M059J (cell line): ENCODE measurements at regions not wholly inside any gene's neighbourhood (a gene's known extent, or its start where the extent isn't known, plus 50 kb on each side); places are given as distances from the start of the nearest gene placed in this dataset.
A peak's percentile ranks its signal among the peaks of the same experiment; 100 is the strongest.

Experiments
- DNase-seq: peaks from one replicate; pipeline ENCODE4 v3.0.0-alpha.2; 2012; ENCODE audit warnings: low read depth

DNA sequence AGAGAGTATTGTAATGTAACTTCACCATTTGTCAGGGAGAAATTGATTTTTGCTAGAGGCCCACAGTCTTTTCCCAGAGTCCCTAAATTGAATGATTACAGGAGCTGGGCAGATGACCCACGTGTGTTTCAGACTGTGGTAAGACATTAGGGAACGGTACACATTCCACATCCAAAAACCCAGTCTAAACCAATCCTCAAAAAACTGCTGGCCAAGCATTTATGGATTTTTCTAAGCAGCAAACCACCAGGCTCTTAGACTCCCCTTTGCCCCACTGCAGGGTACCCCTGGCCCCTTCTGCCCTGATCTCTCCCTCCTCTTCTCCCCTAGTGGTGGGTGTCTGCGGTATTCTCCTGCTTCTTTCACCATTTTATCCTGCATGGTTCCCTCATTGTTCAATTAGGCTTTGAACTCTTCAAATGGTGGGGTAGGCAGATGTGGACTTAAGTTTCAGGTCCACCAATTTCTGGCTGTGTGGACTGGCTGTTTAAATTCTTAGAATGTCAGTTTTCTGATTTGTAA lies 135.5 kb upstream of the SORCS3 start:
- DNase-seq, result no peak

DNA sequence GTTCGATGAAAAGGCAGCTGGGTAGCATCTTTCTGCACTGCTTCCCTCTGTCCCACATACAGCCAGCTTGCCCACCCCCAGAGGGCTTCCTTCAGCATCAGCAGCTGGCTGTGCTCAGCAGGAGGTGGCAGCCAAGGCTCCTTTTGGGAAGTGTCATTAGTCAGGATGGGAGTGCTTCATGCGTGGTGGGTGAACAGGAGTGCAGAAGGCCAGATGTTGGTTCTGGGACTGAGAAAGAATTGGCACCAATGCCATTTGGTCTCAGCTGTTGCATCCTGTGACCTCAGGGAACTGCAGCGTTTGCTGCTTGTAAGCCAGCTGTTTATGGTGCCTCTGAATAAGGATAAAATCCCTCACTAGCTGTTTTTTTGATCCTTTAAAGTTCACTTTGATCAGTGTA lies 131.1 kb upstream of the SORCS3 start:
- no peak for DNase-seq

DNA sequence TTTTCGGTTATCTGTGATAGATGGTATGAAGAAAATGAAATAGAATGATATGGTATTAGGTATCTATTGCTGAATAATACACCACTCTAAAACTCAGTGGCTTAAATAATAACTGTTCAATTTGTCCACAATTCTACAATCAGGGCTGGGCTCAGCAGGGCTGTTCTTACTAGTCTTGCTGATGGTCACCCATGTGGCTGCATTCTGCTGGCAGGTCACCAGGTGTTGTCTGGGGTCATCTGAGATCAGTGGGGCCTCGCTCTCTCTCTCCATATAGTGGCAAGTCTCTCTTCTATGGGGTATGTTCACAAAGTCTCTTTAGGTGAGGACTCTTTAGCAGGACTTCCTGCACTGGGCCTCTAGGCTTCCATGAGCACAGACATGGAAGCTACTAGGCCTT lies 130.4 kb upstream of the SORCS3 start:
- DNase-seq, result no peak

DNA sequence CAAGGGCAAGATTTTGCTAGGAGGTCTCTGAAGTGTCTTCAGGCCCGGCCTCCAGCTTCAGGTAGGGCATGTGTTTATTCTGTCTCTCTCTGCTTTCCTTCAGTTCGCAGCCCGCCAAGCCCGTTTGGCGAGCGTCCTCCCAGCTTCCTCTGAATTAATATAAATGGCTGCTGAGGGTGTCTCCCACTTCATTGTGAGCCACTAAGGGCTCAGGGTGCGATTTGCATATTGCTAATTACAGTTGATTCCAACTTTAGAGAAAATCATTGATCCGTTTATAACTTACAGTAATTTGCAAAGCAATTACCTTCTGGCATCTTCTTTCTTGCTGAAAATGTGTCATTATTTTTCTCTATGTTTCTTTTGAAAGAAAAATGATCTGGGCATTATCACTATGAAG lies 128.3 kb upstream of the SORCS3 start:
- DNase-seq, result no peak

DNA sequence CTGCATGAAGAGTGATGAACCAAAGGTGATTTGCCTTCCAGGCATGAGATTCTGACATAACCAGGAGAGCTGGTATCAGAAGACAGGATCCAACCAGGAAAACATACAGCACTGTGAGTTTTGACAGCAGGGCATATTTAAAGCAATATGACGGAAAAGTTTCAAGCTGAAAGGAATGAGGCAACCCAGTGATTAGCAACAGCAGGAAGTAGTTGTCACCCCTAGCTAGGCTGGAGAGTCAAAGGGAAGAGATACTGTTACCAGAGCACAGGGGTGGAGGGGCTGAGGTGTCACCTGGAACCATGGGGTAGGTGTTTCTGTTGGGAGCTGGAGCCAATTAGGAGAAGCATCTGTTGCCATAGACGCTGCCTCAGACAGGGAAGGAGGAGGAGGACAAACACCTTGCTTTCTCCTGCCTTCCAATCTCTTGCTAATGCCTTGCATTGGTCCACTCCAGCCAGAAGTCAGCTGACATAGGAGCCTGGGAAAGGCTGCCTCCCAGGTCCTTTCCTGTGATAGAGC lies 125.4 kb upstream of the SORCS3 start:
- no peak for DNase-seq

DNA sequence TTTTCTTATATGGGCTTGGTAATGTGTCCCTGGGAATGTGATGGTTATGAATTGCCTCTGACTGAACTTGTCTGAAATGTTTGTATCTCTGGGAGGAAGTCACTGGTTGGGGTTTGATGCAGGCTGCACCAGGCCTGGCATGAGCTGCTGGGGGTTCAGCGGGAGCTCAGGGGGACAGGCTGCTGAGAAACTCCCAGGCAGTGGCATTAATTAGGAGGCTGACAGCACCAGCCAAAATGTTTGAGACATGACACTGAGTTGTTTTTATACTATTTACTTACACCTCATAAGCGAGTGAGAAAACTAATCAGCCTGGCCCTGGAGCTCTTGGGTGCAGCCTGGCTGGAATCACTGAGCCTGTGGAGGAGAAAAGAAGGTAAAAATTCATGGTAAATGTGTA lies 124.1 kb upstream of the SORCS3 start:
- no peak for DNase-seq

DNA sequence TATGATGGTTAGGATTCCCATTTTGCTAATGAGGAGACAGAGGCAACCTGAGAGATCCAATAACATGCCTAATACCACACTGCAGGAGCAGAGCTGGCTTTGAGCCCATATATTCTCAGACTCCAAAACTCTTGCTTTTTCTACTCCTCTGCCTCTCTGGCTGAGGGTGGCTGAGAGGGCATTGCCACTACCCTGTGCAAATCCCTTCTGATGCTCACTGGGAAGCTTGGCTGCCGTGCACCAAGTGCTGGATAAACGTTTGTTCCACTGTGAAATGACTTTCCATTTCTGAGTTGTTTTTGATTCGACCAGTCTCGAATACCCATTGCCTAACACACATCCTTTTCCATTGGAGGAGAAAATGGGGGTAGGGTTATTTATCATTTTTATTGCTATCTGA lies 123.1 kb upstream of the SORCS3 start:
- DNase-seq, result no peak

DNA sequence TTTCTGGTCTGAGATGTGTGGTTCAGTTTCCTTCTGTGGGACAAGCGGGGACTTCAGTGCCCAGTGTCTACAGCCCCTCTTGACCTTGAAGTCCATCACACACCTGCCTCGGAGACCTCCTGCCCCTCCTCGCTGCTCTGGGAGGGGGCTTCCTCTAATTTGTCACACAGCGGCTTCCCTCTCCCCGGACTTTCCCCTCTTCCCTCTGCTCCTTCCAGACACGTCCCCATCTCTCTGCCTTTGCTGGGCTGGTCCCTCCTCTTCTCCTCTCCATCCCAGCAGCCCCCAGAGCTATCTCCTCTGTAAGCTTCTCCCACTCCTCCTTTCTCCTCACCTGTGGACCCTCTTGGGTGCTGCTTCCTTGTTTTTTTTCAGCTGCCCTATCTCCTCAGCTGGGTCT lies 122.2 kb upstream of the SORCS3 start:
- no peak for DNase-seq

DNA sequence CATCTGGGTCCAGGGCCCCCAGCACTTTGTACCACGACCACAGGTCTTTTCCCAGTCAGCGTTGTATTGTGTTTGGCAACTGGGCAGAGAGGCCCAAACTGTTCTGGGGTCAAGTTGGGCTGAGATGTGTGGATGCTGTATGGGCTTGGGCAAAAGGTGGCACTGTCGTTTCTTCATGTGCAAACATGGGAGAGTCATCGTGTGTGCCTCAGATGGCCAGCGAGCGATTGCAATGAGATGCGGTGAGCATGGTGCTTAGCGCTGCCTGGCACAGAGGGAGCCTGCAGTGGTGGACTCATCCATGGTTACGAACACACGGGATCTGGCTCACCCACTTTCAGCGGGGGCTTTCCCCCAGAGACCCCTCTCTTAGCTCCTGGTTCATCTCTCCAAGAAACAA lies 120.4 kb upstream of the SORCS3 start:
- DNase-seq, result no peak

DNA sequence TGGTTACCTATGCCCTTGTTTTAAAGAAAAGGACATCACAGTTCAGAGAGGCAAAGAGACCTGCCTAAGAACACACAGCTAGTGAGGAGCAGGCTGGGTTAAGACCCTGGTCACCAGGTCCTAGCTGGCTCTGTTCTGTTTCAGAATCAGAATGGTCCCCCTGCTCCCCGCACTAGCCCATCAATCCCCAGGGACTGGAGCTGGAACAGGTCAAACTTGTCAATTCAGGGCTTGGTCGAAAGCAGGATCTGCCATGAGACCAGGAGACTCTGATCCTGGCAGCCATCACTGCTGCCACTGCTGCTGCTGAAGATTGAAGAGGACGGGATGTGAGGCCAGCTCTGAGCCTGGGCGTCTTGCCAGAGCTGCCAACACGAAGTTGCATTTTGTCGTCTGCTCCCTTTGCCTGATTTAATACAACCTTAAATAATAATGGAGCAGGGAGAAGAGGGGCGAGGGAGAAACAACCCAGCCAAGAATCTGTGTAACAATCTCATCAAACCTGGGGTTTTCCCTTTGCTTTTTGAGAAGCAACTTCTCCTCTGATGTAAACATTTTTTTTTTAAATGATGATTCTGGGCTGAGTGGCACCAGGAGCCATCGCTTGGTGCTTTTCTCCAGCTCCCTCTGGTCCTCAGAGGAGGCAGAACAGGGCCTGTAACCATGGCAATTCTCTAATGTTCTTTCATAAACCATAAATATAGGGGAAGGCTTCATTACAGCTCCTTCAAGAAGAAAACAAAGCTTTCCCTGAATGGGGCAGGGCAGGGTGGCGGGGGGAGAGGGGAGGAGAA lies 119.0 kb upstream of the SORCS3 start:
- DNase-seq, result peak; percentile 21

DNA sequence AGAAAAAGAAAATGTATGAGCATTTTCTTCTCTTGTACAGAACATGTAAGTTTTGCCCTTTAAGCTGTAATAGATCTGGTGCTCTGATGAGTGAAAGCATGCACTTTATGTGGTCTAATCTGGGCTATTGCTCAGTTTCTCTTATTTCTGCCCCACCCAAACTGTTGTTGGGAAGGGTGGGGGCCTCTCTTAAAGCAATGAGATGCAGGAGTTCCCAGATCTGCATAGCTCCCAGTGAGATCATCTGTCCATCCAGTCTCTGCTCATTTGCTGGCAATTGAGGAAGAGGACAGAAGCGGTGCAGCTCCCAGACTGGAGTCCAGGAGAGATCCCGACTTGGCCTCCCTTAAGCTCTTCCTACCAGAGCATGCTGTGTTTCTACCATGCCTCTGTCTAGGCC lies 114.9 kb upstream of the SORCS3 start:
- DNase-seq, result no peak

DNA sequence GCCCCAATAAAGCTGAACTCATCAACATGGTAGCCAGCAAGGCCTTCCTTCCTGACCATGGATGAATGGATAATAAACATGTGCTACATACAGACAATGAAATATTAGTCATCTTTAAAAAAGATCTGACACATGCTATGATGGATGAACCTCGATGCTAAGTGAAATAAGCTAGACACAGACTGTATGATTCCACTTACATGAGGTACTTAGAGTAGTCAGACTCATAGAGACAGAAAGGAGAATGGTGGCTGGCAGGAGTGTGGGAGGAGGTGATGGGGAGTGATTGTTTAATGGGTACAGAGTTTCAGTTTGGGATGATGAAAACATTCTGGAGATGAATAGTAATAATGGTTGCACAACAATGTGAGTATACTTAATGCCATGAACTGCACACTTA lies 114.1 kb upstream of the SORCS3 start:
- DNase-seq, result no peak

DNA sequence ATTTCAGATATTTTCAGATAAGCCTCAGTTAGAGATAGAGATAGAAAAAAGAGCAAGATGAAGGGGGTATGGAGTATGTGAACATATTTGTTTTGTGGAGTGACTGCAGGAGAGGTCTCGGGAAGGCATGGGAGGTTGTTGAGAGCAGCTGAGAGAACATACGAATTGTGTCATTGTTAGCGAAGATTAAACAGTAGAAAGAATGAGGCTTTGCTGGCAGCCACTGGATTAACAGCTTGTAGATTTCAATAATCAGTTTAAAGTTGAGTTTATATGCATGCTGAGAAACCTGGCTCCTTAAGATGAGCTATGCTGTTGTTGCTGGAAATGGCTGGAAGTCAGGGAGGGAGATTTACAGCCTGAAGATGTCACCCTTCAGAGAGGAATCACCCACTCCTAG lies 100.9 kb upstream of the SORCS3 start:
- DNase-seq, result no peak

DNA sequence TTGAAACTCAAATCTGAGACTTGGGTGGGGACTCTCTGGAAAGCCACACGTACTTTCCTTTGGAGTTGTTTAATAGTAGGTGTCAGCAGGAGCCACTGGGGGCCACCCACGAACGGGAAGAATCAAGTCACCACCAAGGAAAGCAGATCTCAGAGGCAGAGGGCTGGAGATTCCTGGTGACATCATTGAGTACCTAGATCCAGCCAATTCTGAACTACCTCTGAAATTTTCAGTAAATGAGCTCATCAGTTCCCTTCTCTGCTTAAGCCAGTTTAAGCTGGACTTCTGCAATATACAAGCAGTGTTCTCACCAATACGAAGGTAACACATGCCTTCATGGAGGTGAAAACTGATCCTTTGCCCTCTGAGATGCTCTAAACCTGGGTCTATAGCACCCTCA lies 99.3 kb upstream of the SORCS3 start:
- DNase-seq, result no peak

DNA sequence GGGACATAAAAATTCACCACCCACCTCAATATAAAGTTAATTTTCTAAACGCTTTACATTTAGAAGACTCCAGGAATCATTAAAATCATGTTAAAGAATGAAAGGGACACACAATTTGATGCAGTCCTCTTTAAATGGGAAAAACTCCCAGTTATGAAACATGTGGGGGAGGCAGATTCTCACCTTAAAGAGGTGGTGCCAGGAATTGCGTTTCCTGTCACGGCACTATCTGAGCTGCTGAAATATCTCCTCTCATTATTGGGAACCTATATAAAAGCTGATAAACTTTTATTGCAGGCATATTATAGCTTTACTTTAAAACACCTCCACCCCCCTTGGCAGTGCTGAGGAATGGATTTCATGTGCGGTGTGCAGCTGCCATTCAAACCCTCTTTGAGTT lies 94.8 kb upstream of the SORCS3 start:
- DNase-seq, result no peak

DNA sequence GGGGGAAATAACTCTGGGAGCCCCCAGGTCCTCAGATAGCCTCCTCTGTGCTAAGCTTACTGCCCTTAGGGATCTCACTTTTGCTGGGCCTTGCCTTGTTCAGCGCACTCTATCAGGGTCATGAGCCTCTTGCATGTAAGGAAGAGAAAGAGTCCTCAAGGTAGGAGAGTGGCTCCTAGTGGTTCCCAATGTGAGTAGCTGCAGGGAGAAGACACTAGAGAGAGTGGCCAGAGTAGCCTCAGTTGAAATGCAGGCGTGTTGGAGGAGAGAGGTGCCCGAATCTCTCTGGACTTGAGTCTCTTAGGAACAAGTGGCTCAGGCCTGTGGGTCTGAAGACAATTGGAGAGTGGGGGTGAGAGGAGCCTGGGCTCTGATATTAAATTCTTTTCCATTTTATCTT lies 94.3 kb upstream of the SORCS3 start:
- DNase-seq, result peak; percentile 6

DNA sequence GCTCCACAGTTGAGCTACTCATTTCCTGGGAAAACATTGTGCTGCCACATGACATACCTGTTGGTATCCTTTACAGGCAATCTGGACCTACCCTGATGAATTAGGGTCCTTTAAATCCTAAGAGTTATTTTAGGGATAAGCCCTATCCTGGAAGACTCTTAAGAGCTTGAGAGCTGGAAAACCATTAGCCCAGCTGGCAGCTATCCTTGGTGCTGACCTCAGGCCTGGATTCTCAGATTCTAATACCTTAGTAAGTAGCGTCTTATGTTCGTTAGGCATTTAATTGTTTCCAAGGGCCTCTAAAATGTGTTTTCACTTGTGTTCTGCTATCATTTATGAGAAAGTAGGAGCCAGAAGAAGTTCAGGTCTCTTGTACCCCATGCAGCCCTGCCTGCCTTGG lies 93.0 kb upstream of the SORCS3 start:
- peak; percentile 9 for DNase-seq

DNA sequence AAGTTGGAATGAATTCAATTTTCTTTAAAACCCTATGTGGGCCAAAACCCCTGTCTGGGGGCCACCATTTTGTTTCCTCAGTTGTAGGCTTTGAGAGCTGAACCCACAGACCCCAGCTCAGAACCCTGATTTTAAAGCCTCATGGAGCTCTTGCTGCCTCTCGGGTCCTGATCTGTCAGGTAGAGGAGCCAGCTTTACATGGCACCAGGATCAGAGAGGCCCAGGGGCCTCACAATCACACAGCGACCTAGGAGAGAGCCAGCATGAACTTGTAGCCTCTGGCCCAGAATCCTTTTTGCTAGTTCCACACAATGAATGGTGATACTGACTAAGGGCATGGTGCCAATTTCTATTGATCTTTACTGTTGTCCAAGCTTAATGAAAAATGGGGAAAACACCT lies 84.3 kb upstream of the SORCS3 start:
- DNase-seq, result no peak

DNA sequence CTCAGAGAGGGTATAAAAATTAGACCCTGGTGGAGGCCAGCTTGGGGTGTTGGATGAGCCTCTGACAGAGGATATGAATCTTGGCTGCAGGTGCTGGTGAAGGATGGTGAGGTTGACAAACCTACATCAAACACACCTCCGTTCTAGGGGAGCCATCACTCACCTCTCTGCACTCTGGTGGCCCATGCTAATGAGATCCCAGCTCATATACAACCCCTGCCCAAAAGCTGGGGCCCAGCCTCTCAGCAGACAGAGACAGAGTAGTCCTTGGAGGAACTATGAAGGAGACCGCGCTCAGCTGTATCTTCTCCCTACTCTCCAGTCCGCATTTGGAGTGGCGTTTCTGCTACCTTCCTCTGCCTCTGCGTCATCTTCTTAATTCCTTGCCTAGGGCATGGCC lies 83.1 kb upstream of the SORCS3 start:
- DNase-seq, result no peak

DNA sequence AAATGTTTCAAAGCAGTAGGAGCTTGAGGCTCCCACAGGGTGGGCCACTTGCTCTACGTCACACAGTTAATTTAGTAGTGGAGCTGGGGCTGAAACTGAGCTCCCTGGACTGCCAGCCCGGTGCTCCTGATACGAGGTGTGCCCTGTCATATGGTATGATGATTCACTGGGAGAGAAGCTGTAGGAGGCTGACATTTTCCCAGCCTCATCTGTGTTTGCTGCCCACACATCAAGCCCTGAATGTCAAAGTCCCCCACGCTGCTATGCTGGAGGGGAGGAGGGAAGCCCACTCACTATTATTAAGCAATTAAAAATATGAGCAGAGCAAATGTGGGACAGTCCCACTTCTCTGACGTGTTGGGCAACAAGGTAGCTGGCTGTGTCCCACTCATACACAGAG lies 81.2 kb upstream of the SORCS3 start:
- no peak for DNase-seq

DNA sequence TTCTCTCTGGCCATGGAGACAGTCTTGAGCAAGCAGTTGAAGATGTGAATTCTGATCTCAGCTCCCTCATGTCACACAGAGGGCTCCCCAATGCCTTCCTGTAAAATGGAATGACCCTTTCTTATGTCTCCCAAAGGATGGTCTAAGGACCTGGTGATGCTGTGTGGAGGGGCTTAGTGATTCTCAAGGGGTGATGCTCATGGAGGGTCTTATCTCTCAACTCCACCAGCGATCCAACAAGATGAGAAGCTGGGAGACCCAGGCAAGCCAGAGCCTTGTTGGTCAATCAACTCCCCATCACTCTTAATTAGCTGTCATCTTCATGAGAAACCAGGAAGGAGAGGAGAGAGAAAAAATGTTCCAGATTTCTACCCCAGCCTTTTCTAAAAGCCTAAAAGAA lies 78.0 kb upstream of the SORCS3 start:
- no peak for DNase-seq

DNA sequence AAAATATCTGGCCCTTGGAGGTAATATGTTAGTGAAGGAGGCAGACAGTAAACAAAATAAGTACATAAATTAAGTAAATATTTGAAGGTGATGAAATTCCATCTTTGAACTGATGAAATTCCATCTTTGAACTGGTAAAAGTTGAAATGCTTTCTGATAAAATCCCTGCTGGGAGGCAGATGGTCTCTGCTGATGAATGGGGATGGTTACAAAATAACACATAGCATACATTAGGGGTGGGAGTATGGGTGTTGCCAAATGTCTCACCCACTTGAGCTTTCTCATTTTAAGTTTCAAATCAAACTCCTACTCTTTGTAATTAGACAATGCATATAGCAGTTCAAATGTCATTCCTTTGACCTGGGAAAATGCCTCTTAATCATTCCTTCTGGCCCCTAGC lies 77.5 kb upstream of the SORCS3 start:
- DNase-seq, result no peak

DNA sequence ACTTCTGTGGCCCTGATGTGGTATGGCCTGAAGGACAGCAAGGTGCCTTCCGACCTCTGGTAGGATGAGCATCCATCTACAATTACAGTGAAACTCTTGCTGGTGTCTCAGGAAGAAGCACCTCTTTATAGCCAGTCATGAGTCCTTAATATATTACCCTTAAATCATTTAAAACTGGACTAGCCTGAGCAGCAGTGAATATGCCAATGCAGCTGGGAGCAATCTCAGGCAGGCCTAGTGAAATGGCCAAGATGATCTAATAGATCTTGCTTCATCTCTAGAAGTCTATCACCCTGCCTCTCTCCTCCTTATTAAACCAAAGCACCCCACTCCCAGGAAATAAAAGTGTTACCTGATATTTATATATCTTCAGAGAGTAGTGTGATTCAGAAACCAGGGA lies 66.7 kb upstream of the SORCS3 start:
- DNase-seq, result no peak

DNA sequence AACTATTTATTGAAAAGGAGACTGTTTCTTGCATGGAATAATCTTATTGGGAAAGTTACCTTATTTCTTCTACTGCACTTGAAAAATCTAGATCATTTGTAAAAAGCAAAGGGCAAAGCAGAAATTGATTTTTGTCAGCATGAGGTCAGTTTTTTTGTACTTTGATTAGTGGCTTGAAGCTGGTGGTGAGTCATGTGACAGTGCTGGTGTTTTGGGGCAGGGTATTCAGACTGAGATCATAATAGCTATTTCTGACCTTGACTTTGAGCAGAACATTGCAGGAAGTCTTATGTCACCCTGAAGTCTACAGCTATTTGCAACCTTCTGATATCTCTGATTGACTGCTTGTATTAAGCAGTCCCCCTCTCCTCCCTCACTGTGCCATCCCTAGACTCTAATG lies 66.3 kb upstream of the SORCS3 start:
- no peak for DNase-seq
